ENCODE measurements at regions not wholly inside any gene's neighbourhood (a gene's known extent, or its start where the extent isn't known, plus 50 kb on each side); places are given as distances from the start of the nearest gene placed in this dataset.

DNA sequence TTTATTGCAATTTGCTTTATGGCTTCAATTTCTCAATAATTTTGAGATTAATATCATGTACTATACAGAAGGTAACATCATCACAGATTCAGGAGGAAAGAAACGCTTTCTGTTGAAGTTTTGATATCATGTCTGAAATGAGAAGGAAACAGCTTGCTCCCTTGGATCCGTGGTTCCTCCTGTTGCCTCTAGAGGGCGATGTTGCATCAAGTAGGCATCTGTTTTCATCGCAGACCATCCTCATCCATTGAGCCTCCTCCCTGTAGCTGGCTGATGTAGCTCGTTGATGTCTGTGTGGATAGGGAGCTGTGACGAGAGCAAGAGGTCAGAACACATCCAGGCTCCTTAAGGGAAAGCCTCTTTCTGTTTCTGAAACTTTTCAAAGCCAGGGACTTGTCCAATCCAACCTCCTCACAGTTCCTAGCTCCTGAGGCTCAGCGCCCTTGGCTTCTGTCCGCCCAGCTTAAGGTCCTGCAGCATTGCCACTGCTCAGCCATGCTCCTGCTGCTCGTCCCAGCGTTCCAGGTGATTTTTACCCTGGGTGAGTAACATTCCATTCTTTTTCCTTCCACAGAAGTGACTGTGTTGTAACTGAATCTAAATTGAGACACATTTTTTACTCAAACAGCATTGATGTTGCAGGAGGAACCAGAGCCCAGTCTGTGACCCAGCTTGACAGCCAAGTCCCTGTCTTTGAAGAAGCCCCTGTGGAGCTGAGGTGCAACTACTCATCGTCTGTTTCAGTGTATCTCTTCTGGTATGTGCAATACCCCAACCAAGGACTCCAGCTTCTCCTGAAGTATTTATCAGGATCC lies 304.8 kb upstream of the OR4E1 start (continued):
- TF ChIP-seq RNF2 (IDR thresholded peaks at IDR 0.05; ENCODE audit: borderline replicate concordance, low read depth, low read length, missing control alignments, poor library complexity, severe bottlenecking) (no peak), PHF8 (conservative IDR thresholded peaks at IDR 0.05; ENCODE audit: low read depth, low read length) (no peak)
